SK-N-SH treated with all-trans-retinoic acid at 6 μM for 48 hours (cell line): ENCODE measurements at regions not wholly inside any gene's neighbourhood (a gene's known extent, or its start where the extent isn't known, plus 50 kb on each side); places are given as distances from the start of the nearest gene placed in this dataset.

Source experiments
- ARNTL ChIP-seq: fragments of 450-650 bp; formaldehyde crosslinking; IDR thresholded peaks from 2 replicates; pipeline ENCODE4 v1.5.0; 2020; ENCODE audit warnings: low read depth, mild to moderate bottlenecking, moderate library complexity, borderline replicate concordance
- TF ChIP-seq, protein P1 (sequence below): fragments of 250-450 bp; sonication (Bioruptor Pico); IDR thresholded peaks from 2 replicates; pipeline ENCODE4 v1.8.0; 2020; ENCODE audit warnings: mild to moderate bottlenecking, moderate library complexity, borderline replicate concordance

DNA sequence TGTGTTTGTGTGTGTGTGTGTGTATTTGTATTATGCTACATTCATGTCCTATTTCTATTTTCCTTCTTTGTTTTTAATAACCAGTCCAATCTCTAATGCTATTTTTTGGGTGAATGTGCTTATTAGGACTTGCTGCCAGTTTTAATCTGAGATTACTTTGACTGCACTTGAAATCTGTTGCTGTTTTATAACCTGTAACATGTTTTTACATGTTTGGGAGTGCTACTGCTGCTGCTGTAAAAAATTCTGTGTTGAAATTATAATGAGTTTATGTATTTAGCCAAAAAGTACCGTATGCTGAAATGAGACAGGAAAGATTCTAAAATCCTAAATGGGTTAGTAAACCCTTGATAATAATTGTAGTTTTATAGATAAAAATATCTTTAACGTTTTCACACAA, 104.7 kb upstream of the SSBP2 start:
- TF ChIP-seq ARNTL (CRISPR knock-in tag) = no peak
- TF ChIP-seq, protein P1, sequence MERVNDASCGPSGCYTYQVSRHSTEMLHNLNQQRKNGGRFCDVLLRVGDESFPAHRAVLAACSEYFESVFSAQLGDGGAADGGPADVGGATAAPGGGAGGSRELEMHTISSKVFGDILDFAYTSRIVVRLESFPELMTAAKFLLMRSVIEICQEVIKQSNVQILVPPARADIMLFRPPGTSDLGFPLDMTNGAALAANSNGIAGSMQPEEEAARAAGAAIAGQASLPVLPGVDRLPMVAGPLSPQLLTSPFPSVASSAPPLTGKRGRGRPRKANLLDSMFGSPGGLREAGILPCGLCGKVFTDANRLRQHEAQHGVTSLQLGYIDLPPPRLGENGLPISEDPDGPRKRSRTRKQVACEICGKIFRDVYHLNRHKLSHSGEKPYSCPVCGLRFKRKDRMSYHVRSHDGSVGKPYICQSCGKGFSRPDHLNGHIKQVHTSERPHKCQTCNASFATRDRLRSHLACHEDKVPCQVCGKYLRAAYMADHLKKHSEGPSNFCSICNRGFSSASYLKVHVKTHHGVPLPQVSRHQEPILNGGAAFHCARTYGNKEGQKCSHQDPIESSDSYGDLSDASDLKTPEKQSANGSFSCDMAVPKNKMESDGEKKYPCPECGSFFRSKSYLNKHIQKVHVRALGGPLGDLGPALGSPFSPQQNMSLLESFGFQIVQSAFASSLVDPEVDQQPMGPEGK (CRISPR knock-in tag) = no peak
